Caco-2 (cell line): ENCODE measurements at regions not wholly inside any gene's neighbourhood (a gene's known extent, or its start where the extent isn't known, plus 50 kb on each side); places are given as distances from the start of the nearest gene placed in this dataset.

Source experiments
- BruUV-seq: library from RNA; stranded (reverse); fragments of 400-500 nt; replicated peaks from 2 replicates; lab custom pipeline; 2021; lab: Mats Ljungman, UMichigan
- CTCF ChIA-PET: fragments of 300-600 bp; sonication (Branson Sonifier 250); formaldehyde crosslinking; loops from one replicate; lab custom pipeline; 2022; ENCODE audit warnings: antibody characterized with exemption; lab: Charles Lee
- POLR2A ChIA-PET: fragments of 300-600 bp; sonication (Branson Sonifier 250); formaldehyde crosslinking; loops from one replicate; lab custom pipeline; 2022; ENCODE audit warnings: antibody characterized with exemption; lab: Charles Lee
- DNase-seq, 2 experiments: peaks; one replicate each; pipeline versions ENCODE4 v3.0.0 to v3.0.0-alpha.2; 2020 to 2022
- H3K27me3 ChIP-seq: replicated peaks from 2 replicates; pipeline ENCODE4 v1.6.0; 2011; ENCODE audit warnings: low read length; ENCODE audit not compliant: control insufficient read depth, insufficient read depth
- H3K36me3 ChIP-seq: 2 replicates; pipeline ENCODE4 v1.5.1; 2011; ENCODE audit warnings: low read length; ENCODE audit not compliant: control insufficient read depth, insufficient read depth
- H3K4me1 ChIP-seq: fragments of 250-450 bp; sonication (Bioruptor Pico); 2 replicates; pipeline ENCODE4 v1.5.1; 2020; ENCODE audit warnings: mild to moderate bottlenecking
- H3K4me3 ChIP-seq: 2 replicates; pipeline ENCODE4 v1.5.1; 2011; ENCODE audit warnings: low read depth, mild to moderate bottlenecking, control low read depth, low read length
- H3K9me3 ChIP-seq: fragments of 250-450 bp; sonication (Bioruptor Pico); 2 replicates; pipeline ENCODE4 v1.5.1; 2020; ENCODE audit warnings: mild to moderate bottlenecking, moderate library complexity
- H3K27ac Mint-ChIP-seq: one replicate; pipeline ENCODE4 v1.8.0; 2022; ENCODE audit warnings: mixed read lengths; ENCODE audit not compliant: unreplicated experiment
- H3K27me3 Mint-ChIP-seq: one replicate; pipeline ENCODE4 v1.8.0; 2022; ENCODE audit warnings: mixed read lengths; ENCODE audit not compliant: insufficient read depth, unreplicated experiment
- H3K36me3 Mint-ChIP-seq: one replicate; pipeline ENCODE4 v1.8.0; 2022; ENCODE audit warnings: mild to moderate bottlenecking, mixed read lengths; ENCODE audit not compliant: insufficient read depth, unreplicated experiment
- H3K4me1 Mint-ChIP-seq: one replicate; pipeline ENCODE4 v1.8.0; 2022; ENCODE audit warnings: low read depth, mixed read lengths; ENCODE audit not compliant: unreplicated experiment
- H3K4me3 Mint-ChIP-seq: one replicate; pipeline ENCODE4 v1.8.0; 2022; ENCODE audit warnings: mild to moderate bottlenecking, moderate library complexity, mixed read lengths; ENCODE audit not compliant: unreplicated experiment
- H3K9me3 Mint-ChIP-seq: one replicate; pipeline ENCODE4 v1.8.0; 2022; ENCODE audit warnings: mixed read lengths; ENCODE audit not compliant: unreplicated experiment
- intact Hi-C: fragments of 100-400 bp; cut with micrococcal nuclease; formaldehyde crosslinking; loops from one replicate; pipeline ENCODE4 v1.10.0; 2022; ENCODE audit not compliant: unreplicated experiment
- TF ChIP-seq, protein P1 (sequence below), 2 experiments: fragments of 200-600 bp in 1 of 2; IDR thresholded peaks; 1 replicate in 1 of 2; 2 replicates in 1 of 2; pipeline versions ENCODE4 v1.5.1 to v1.8.0; 2011 to 2022; ENCODE audit warnings: antibody characterized with exemption in 1 of 2, control low read depth in 1 of 2, inconsistent platforms in 1 of 2, low read depth in 1 of 2, low read length in 1 of 2, mild to moderate bottlenecking in 1 of 2, moderate library complexity in 1 of 2; ENCODE audit not compliant: insufficient read depth in 1 of 2, severe bottlenecking in 1 of 2, unreplicated experiment in 1 of 2

GRCh38 chrX:94977986-94978385 lies 1304.0 kb downstream of the FAM133A start:
- CTCF ChIA-PET, result no interaction called here
- H3K4me3 Mint-ChIP-seq, result no peak overlapping the region

More at GRCh38 chrX:94977986-94978385, 1304.0 kb downstream of the FAM133A start:
- no peaks in the 10 kb centered on the region for H3K4me1 ChIP-seq
- no peak for DNase-seq
- POLR2A ChIA-PET, result no interaction called here
- H3K4me3 ChIP-seq, result no peak overlapping the region
- Mint-ChIP-seq H3K27ac (no peak overlapping the region), H3K9me3 (no peaks in the 10 kb centered on the region), H3K36me3 (no peaks in the 10 kb centered on the region), H3K27me3 (no peaks in the 10 kb centered on the region), H3K4me1 (no peaks in the 10 kb centered on the region)
- H3K9me3 ChIP-seq, result no peaks in the 10 kb centered on the region
- TF ChIP-seq, protein P1, sequence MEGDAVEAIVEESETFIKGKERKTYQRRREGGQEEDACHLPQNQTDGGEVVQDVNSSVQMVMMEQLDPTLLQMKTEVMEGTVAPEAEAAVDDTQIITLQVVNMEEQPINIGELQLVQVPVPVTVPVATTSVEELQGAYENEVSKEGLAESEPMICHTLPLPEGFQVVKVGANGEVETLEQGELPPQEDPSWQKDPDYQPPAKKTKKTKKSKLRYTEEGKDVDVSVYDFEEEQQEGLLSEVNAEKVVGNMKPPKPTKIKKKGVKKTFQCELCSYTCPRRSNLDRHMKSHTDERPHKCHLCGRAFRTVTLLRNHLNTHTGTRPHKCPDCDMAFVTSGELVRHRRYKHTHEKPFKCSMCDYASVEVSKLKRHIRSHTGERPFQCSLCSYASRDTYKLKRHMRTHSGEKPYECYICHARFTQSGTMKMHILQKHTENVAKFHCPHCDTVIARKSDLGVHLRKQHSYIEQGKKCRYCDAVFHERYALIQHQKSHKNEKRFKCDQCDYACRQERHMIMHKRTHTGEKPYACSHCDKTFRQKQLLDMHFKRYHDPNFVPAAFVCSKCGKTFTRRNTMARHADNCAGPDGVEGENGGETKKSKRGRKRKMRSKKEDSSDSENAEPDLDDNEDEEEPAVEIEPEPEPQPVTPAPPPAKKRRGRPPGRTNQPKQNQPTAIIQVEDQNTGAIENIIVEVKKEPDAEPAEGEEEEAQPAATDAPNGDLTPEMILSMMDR (IDR thresholded peaks at IDR 0.05; ENCODE audit: insufficient read depth in 1 of 2, low read depth in 1 of 2, low read length in 1 of 2, severe bottlenecking in 1 of 2, unreplicated experiment in 1 of 2), result no peak
- no TSS peak for BruUV-seq
- intact Hi-C loops, result no loop called here
- no peaks in the 10 kb centered on the region for H3K27me3 ChIP-seq
- H3K36me3 ChIP-seq, result no peaks in the 10 kb centered on the region
